ENCODE measurements at regions not wholly inside any gene's neighbourhood (a gene's known extent, or its start where the extent isn't known, plus 50 kb on each side); places are given as distances from the start of the nearest gene placed in this dataset.
"Not testable (repeated sequence)": the region's sequence is repeated elsewhere in the genome, so short reads cannot be mapped to it uniquely, and the experiment has no call there.

DNA sequence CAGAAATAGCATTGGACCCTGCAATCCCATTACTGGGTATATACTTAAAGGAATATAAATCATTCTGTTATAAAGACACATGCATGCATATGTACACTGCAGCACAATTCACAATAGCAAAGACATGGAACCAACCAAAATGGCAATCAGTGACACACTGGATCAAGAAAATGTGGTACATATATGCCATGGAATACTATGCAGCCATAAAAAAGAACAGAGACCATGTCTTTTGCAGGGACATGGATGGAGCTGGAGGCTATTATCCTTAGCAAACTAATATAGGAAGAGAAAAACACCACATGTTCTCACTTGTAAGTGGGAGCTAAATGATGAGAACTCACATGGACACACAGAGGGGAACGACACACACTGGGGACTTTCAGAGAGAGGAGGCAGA lies 53.9 kb upstream of the GOLGA8A start:
- H3K23ac ChIP-seq (ENCODE audit: insufficient read length); H2AFZ ChIP-seq (ENCODE audit: low read length); CTCF ChIA-PET (ENCODE audit: partially characterized antibody); H2BK12ac ChIP-seq (ENCODE audit: low read depth, low read length); H3K23me2 ChIP-seq (ENCODE audit: low read depth, low read length); H3K56ac ChIP-seq (replicated peaks; ENCODE audit: insufficient read length, low read depth, low read length); H2BK120ac ChIP-seq (replicated peaks; ENCODE audit: low read depth, low read length); H4K5ac ChIP-seq (ENCODE audit: insufficient read length, low read depth, low read length); H4K8ac ChIP-seq (ENCODE audit: extremely low read depth, insufficient read depth, low read length); H2AK5ac ChIP-seq (ENCODE audit: low read depth, low read length); FAIRE-seq; H3K4ac ChIP-seq (replicated peaks; ENCODE audit: insufficient read length, low read depth, low read length); DNase-seq (ENCODE audit: low read depth in 1 of 2, low spot score in 2 of 2); H3K9ac ChIP-seq (replicated peaks in 1 of 4; ENCODE audit: extremely low read depth in 1 of 4, low read depth in 3 of 4, low read length in 3 of 4); H3K4me2 ChIP-seq (ENCODE audit: insufficient read depth in 1 of 2, low read depth in 2 of 2, low read length in 2 of 2); H2BK15ac ChIP-seq (ENCODE audit: low read length); H3K36me3 ChIP-seq (ENCODE audit: control insufficient read depth in 2 of 4, insufficient read depth in 4 of 4, low read length in 3 of 4); H3K79me2 ChIP-seq (ENCODE audit: control insufficient read depth in 1 of 2, insufficient read depth in 2 of 2, low read length in 2 of 2); H3K27ac ChIP-seq (ENCODE audit: low read depth, low read length); H2BK20ac ChIP-seq (ENCODE audit: low read length); H4K20me1 ChIP-seq (replicated peaks in 1 of 2; ENCODE audit: control insufficient read depth in 1 of 2, insufficient read depth in 2 of 2, low read length in 2 of 2); H3K9me3 ChIP-seq (ENCODE audit: insufficient read depth in 2 of 2, low read depth in 1 of 2, low read length in 1 of 2); H3K18ac ChIP-seq (ENCODE audit: extremely low read depth, low read length); H3K14ac ChIP-seq (ENCODE audit: insufficient read length); H3K4me3 ChIP-seq (ENCODE audit: extremely low read depth in 1 of 4, insufficient read depth in 2 of 4, low read depth in 3 of 4, low read length in 4 of 4); H3K4me1 ChIP-seq (replicated peaks in 1 of 4; ENCODE audit: control insufficient read depth in 3 of 4, insufficient read depth in 4 of 4, low read length in 3 of 4); H4K91ac ChIP-seq (replicated peaks; ENCODE audit: insufficient read length, low read length); H2BK5ac ChIP-seq (ENCODE audit: low read depth, low read length); H3K79me1 ChIP-seq (ENCODE audit: low read depth, low read length); POLR2A ChIA-PET (ENCODE audit: partially characterized antibody): not testable (repeated sequence)
- 82% methylated on average over 1 of the region's 1 CpG; no CpG with 5 or more reads in 1 of the 2 experiments for WGBS, 2 experiments (ENCODE audit: extremely low coverage in 1 of 2, insufficient coverage in 1 of 2, insufficient read length in 1 of 2, insufficient replicate concordance in 2 of 2, low coverage in 1 of 2, low lambda C conversion rate in 2 of 2, missing lambda C conversion rate in 1 of 2)
- TF ChIP-seq KDM1A (IDR thresholded peaks at IDR 0.05; ENCODE audit: borderline replicate concordance, low read length) = 0 out of 2 replicates have a peak, but pooled peaks have one; percentile 28
- H3K27me3 ChIP-seq (replicated peaks in 1 of 4; ENCODE audit: control insufficient read depth in 3 of 4, extremely low read depth in 1 of 4, insufficient read depth in 3 of 4, low read length in 3 of 4) = peaks cover 22 to 47% (median 35%) of the 10 kb centered on the region in 4 experiments

Measured in H1 (cell line).